ENCODE measurements at regions not wholly inside any gene's neighbourhood (a gene's known extent, or its start where the extent isn't known, plus 50 kb on each side); places are given as distances from the start of the nearest gene placed in this dataset.

- no peak for TF ChIP-seq CTCF (IDR thresholded peaks at IDR 0.05; ENCODE audit: poor library complexity)
- no peak for TF ChIP-seq EZH2 (IDR thresholded peaks at IDR 0.05; ENCODE audit: borderline replicate concordance)
Measured at GRCh38 chr21:38887749-38888148, 82.0 kb downstream of the ETS2 start.
